B cell (primary cell): ENCODE measurements at regions not wholly inside any gene's neighbourhood (a gene's known extent, or its start where the extent isn't known, plus 50 kb on each side); places are given as distances from the start of the nearest gene placed in this dataset.

ENCODE experiments used
- ATAC-seq: fragments of 200-7000 bp; cut with Tn5 transposase; one replicate; pipeline ENCODE4 v1.10.0; 2021; ENCODE audit warnings: low read depth, mild to moderate bottlenecking, moderate number of reproducible peaks, moderate library complexity
- CTCF ChIA-PET: fragments of 350-600 bp; sonication (Branson Sonifier 250); formaldehyde crosslinking; loops from one replicate; lab custom pipeline; 2021; ENCODE audit warnings: antibody characterized with exemption, inconsistent platforms; lab: Charles Lee
- POLR2A ChIA-PET: fragments of 350-600 bp; sonication (Branson Sonifier 250); formaldehyde crosslinking; loops from one replicate; lab custom pipeline; 2021; ENCODE audit warnings: antibody characterized with exemption; lab: Charles Lee
- DNase-seq: peaks from one replicate; pipeline ENCODE4 v3.0.0; 2013
- H2AFZ ChIP-seq: 2 replicates; pipeline ENCODE4 v1.6.1; 2012; ENCODE audit warnings: mild to moderate bottlenecking, low read depth, low read length; ENCODE audit not compliant: insufficient read depth, poor library complexity, severe bottlenecking
- H3K27ac ChIP-seq, 2 donors: 1 replicate in 1 of 2; 2 replicates in 1 of 2; pipeline ENCODE4 v1.5.1; 2012 to 2013; ENCODE audit warnings: low read length in 2 of 2, mild to moderate bottlenecking in 2 of 2, moderate library complexity in 1 of 2
- H3K27me3 ChIP-seq, 4 experiments: fragments of 200-600 bp in 1 of 4; sonication (generic) in 1 of 4; replicated peaks in 1 of 4; 1 replicate in 2 of 4; 2 replicates in 2 of 4; pipeline versions ENCODE4 v1.6.1 to v1.7.0; 2013 to 2016; ENCODE audit warnings: low read length in 3 of 4, mild to moderate bottlenecking in 2 of 4, mixed read lengths in 1 of 4, moderate library complexity in 1 of 4; ENCODE audit not compliant: insufficient read depth in 4 of 4, control insufficient read depth in 3 of 4; ENCODE audit errors: control extremely low read depth in 1 of 4
- H3K36me3 ChIP-seq, 2 experiments: replicated peaks in 1 of 2; 1 replicate in 1 of 2; 2 replicates in 1 of 2; pipeline versions ENCODE4 v1.6.1 to v1.7.1; 2013; ENCODE audit warnings: low read length in 1 of 2; ENCODE audit not compliant: insufficient read depth in 2 of 2, control insufficient read depth in 1 of 2; ENCODE audit errors: control extremely low read depth in 1 of 2, extremely low read depth in 1 of 2
- H3K4me1 ChIP-seq, 2 donors: fragments of 200-600 bp in 1 of 2; sonication (generic) in 1 of 2; 1 replicate in 1 of 2; 2 replicates in 1 of 2; pipeline versions ENCODE4 v1.5.1 to v1.6.1; 2013 to 2017; ENCODE audit warnings: low read length in 2 of 2; ENCODE audit not compliant: control insufficient read depth in 2 of 2, insufficient read depth in 2 of 2
- H3K4me2 ChIP-seq: replicated peaks from 2 replicates; pipeline ENCODE3; 2012; ENCODE audit warnings: mild to moderate bottlenecking, low read depth, low read length; ENCODE audit not compliant: poor library complexity, severe bottlenecking
- H3K4me3 ChIP-seq, 5 experiments: fragments of 200-600 bp in 1 of 5; sonication (generic) in 1 of 5; 1 replicate in 3 of 5; 2 replicates in 2 of 5; pipeline versions ENCODE4 v1.5.1 to v1.7.0; 2011 to 2016; ENCODE audit warnings: low read length in 4 of 5, mild to moderate bottlenecking in 4 of 5, low read depth in 2 of 5, control low read depth in 1 of 5, moderate library complexity in 1 of 5; ENCODE audit not compliant: insufficient read depth in 1 of 5; ENCODE audit errors: control extremely low read depth in 1 of 5, extremely low read depth in 1 of 5
- H3K79me2 ChIP-seq: fragments of 200-600 bp; sonication (generic); one replicate; pipeline ENCODE4 v1.6.0; 2016; ENCODE audit warnings: low read length; ENCODE audit not compliant: control insufficient read depth, insufficient read depth
- H3K9ac ChIP-seq: fragments of 200-600 bp; sonication (generic); 2 replicates; pipeline ENCODE4 v1.6.1; 2017; ENCODE audit warnings: mild to moderate bottlenecking, low read length, moderate library complexity
- H3K9me3 ChIP-seq, 3 donors: one replicate each; pipeline versions ENCODE4 v1.6.1 to v1.7.1; 2013; ENCODE audit warnings: low read length in 2 of 3; ENCODE audit not compliant: control insufficient read depth in 2 of 3, insufficient read depth in 1 of 3; ENCODE audit errors: control extremely low read depth in 1 of 3
- H4K20me1 ChIP-seq: 2 replicates; pipeline ENCODE4 v1.6.0; 2012; ENCODE audit warnings: mild to moderate bottlenecking, low read length; ENCODE audit not compliant: insufficient read depth, control insufficient read depth, poor library complexity, severe bottlenecking
- H3K27ac Mint-ChIP-seq: one replicate; pipeline ENCODE4 v1.8.0; 2021; ENCODE audit warnings: mixed read lengths
- H3K27me3 Mint-ChIP-seq: one replicate; pipeline ENCODE4 v1.8.0; 2021; ENCODE audit warnings: mixed read lengths
- H3K4me1 Mint-ChIP-seq: one replicate; pipeline ENCODE4 v1.8.0; 2021; ENCODE audit warnings: mixed read lengths
- H3K4me3 Mint-ChIP-seq: one replicate; pipeline ENCODE4 v1.8.0; 2021; ENCODE audit warnings: mixed read lengths
- H3K9me3 Mint-ChIP-seq: one replicate; pipeline ENCODE4 v1.8.0; 2022; ENCODE audit warnings: mixed read lengths; ENCODE audit not compliant: insufficient read depth
- CTCF ChIP-seq: fragments of 200-600 bp; IDR thresholded peaks from one replicate; pipeline ENCODE4 v1.8.0; 2022; ENCODE audit warnings: antibody characterized with exemption, mild to moderate bottlenecking
- EZH2 ChIP-seq: IDR thresholded peaks from 2 replicates; pipeline ENCODE4 v1.6.1; 2012; ENCODE audit warnings: borderline replicate concordance, low read depth, mild to moderate bottlenecking, moderate library complexity, low read length; ENCODE audit not compliant: insufficient read depth, poor library complexity, severe bottlenecking
- WGBS: methylation state at CpG from one replicate; pipeline ENCODE4 v1.1.5; 2013; ENCODE audit warnings: missing lambda C conversion rate; ENCODE audit not compliant: insufficient coverage; 5-methylcytosine and 5-hydroxymethylcytosine counted together
- intact Hi-C: fragments of 100-400 bp; cut with micrococcal nuclease; formaldehyde crosslinking; loops from one replicate; pipeline ENCODE4 v1.10.0; 2022

DNA sequence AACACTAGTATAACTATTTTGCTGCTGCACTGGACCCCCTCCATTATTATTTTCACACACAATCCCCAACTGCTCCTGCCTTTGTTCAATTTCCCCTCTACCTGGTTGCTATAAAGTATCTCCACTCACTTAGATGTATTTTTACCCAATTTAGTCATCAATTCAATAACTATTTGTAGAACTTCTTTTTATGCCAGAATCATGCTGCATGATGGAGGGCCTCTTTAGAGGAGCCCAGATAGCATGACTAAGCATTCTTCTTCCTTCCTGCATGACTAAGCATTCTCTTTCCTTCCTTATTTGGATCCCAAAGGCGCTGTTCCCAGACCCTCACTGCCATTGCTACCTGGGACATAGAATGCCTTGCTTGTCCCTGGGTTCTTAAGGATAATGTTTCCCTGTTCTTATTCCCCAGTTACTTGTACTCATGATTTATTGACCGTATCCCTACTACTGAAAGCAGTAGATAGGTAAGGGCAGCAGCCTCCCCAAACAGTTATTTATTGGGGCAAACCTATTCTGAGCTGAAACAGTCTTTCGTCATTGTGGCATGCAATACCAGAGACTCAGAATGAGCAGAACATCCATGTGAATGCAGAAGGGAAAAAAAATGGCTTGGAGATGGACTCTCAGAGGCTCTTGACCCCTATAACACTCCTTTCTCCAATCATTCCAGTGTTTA, 89.3 kb upstream of the AKT3 start:
- no peak overlapping the region for H3K4me3 ChIP-seq
- H3K4me1 ChIP-seq, result no peaks in the 10 kb centered on the region
- 0% methylated on average over 1 of the region's 3 CpGs for WGBS
- no peak for DNase-seq
- ATAC-seq, result no peak
- TF ChIP-seq CTCF (no peak), EZH2 (no peak)
- no peaks in the 10 kb centered on the region for H3K36me3 ChIP-seq
- H3K27ac ChIP-seq, result no peak overlapping the region
- H3K9me3 Mint-ChIP-seq, result peaks cover 5% of the 10 kb centered on the region
- no peak overlapping the region for H3K9ac ChIP-seq
- no peak overlapping the region for H3K27ac Mint-ChIP-seq
- H2AFZ ChIP-seq, result no peak overlapping the region
- H3K4me2 ChIP-seq, result no peak overlapping the region
- H3K4me3 Mint-ChIP-seq, result no peak overlapping the region
- ChIA-PET POLR2A (no interaction called here), CTCF (no interaction called here)
- H3K27me3 Mint-ChIP-seq, result peaks cover 32% of the 10 kb centered on the region
- peaks cover 0 to 19% (median 3%) of the 10 kb centered on the region in 4 experiments for H3K27me3 ChIP-seq
- intact Hi-C loops, result no loop called here
- H3K79me2 ChIP-seq, result no peaks in the 10 kb centered on the region
- no peaks in the 10 kb centered on the region for H4K20me1 ChIP-seq
- peaks cover 2 to 3% (median 3%) of the 10 kb centered on the region in 3 donors for H3K9me3 ChIP-seq
- no peaks in the 10 kb centered on the region for H3K4me1 Mint-ChIP-seq

DNA sequence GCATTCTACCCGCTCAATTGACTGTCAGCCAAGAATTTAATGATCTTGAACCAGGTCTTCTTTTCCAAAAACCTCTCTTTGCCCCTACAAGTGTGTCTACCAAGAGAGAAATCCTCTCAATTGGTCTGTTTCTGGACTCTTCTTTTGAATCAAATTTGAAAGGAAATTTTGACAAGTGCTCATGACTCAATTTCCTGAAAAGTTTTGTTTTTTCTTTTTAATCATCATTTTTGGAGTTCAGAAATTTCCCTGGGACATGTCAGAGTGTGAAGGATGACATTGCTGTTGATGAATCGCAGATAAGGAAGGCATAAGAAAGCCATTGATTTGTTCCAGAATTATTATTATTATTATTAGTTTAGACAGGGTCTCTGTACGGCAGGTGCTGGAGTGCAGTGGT, 88.2 kb upstream of the AKT3 start:
- Histone ChIP-seq H3K4me1 (no peaks in the 10 kb centered on the region), H3K27me3 (peaks cover 0 to 19% (median 3%) of the 10 kb centered on the region in 4 experiments), H3K36me3 (no peaks in the 10 kb centered on the region), H3K79me2 (no peaks in the 10 kb centered on the region), H3K9ac (no peak overlapping the region), H3K4me2 (no peak overlapping the region), H2AFZ (no peak overlapping the region), H4K20me1 (no peaks in the 10 kb centered on the region), H3K9me3 (peaks cover 3 to 5% (median 3%) of the 10 kb centered on the region in 3 donors), H3K4me3 (no peak overlapping the region), H3K27ac (no peak overlapping the region)
- intact Hi-C loops, result no loop called here
- DNase-seq (no peak), ATAC-seq (no peak)
- CTCF ChIA-PET, result no interaction called here
- POLR2A ChIA-PET, result no interaction called here
- H3K27me3 Mint-ChIP-seq, result peaks cover 32% of the 10 kb centered on the region
- no peak overlapping the region for H3K4me3 Mint-ChIP-seq
- H3K4me1 Mint-ChIP-seq, result no peaks in the 10 kb centered on the region
- TF ChIP-seq CTCF (no peak), EZH2 (no peak)
- H3K9me3 Mint-ChIP-seq, result peaks cover 5% of the 10 kb centered on the region
- H3K27ac Mint-ChIP-seq, result no peak overlapping the region
- WGBS, result no CpG with 5 or more reads among the region's 3 CpGs
